Heart right ventricle (tissue), 16 donors: ENCODE measurements at regions not wholly inside any gene's neighbourhood (a gene's known extent, or its start where the extent isn't known, plus 50 kb on each side); places are given as distances from the start of the nearest gene placed in this dataset.

ENCODE experiments used
- ATAC-seq, 8 donors: fragments of 200-7000 bp; cut with Tn5 transposase; one replicate each; pipeline ENCODE4 v1.9.1; 2020; ENCODE audit warnings: mild to moderate bottlenecking in 8 of 8, moderate library complexity in 8 of 8, moderate number of reproducible peaks in 1 of 8
- DNase-seq, 2 donors: peaks; one replicate each; pipeline ENCODE4 v3.0.0-alpha.2; 2020
- H3K27ac ChIP-seq, 10 donors: fragments of 200-600 bp; sonication (generic) in 2 of 10; one replicate each; pipeline versions ENCODE4 v1.5.0 to v1.8.0; 2020 to 2022; ENCODE audit warnings: mild to moderate bottlenecking in 3 of 10
- H3K27me3 ChIP-seq, 7 donors: fragments of 200-600 bp; one replicate each; pipeline ENCODE4 v1.8.0; 2021 to 2022; ENCODE audit warnings: mild to moderate bottlenecking in 2 of 7
- H3K36me3 ChIP-seq, 9 donors: fragments of 200-600 bp; sonication (generic) in 1 of 9; one replicate each; pipeline versions ENCODE4 v1.5.0 to v1.8.0; 2020 to 2022; ENCODE audit warnings: mild to moderate bottlenecking in 2 of 9
- H3K4me1 ChIP-seq, 9 donors: fragments of 200-600 bp; sonication (generic) in 1 of 9; one replicate each; pipeline versions ENCODE4 v1.5.0 to v1.8.0; 2020 to 2022; ENCODE audit warnings: mild to moderate bottlenecking in 4 of 9
- H3K4me3 ChIP-seq, 10 donors: fragments of 200-600 bp; sonication (generic) in 2 of 10; one replicate each; pipeline versions ENCODE4 v1.5.0 to v1.8.0; 2020 to 2022; ENCODE audit warnings: mild to moderate bottlenecking in 7 of 10, moderate library complexity in 2 of 10
- H3K9me3 ChIP-seq, 11 donors: fragments of 200-600 bp in 10 of 11; sonication (generic) in 2 of 11; one replicate each; pipeline versions ENCODE4 v1.5.0 to v1.8.0; 2013 to 2022; ENCODE audit warnings: mild to moderate bottlenecking in 2 of 11, control low read depth in 1 of 11, moderate library complexity in 1 of 11
- WGBS, 2 donors: extraction: QIAGEN DNeasy Blood & Tissue Kit; methylation state at CpG; one replicate each; pipeline ENCODE4 v1.1.7; 2013; ENCODE audit warnings: inconsistent platforms in 1 of 2; 5-methylcytosine and 5-hydroxymethylcytosine counted together
- intact Hi-C, 10 donors: fragments of 100-400 bp; cut with DNase I; formaldehyde crosslinking; loops; one replicate each; pipeline versions ENCODE4 v1.11.1 to v1.14.2; 2022
- TF ChIP-seq, protein P1 (sequence below), 9 donors: fragments of 200-600 bp; sonication (generic) in 2 of 9; IDR thresholded peaks; one replicate each; pipeline versions ENCODE4 v1.5.0 to v1.8.0; 2021 to 2022; ENCODE audit warnings: antibody characterized with exemption in 9 of 9, mild to moderate bottlenecking in 5 of 9, moderate library complexity in 1 of 9
- donor health status: Arrhythmogenic right ventricular cardiomyopathy.
- donor health status: ischemic (EF 13 %, LVEDD 7.1; RV severe dilation, severe dysfunction).
- donor health status: healthy with polysubstance abuse.
- donor health status: DM: no; HTN: yes; CAD: no.
- donor health status: DM: no; HTN: no; CAD: no.
- donor health status: ischemic (EF 25% LVEDD 6.9; RV normal size, moderate dysfunction).
- donor health status: ischemic (EF 25% LVEDD 5.7; RV mildly dilated, moderate dysfunction).
- donor health status: healthy.
- donor health status: DM: yes; HTN: yes; CAD: no.
- donor health status: Ischemic cardiomyopathy.
- donor health status: ischemic (EF 35%, LVEDD 5.7; RV mildly dilated, moderate dysfunction).
- donor health status: nonischemic (EF 11% LVEDD 7.7; RV severe dilation, severe dysfunction).
- donor health status: DM: yes; HTN: yes; CAD: no.
- donor health status: PGD.
- donor health status: ischemic (EF 29% LVEDD 5.4; RV normal size, mild dysfunction).
- donor health status: nonischemic (EF 23%, LVEDD 6.1; RV moderate dilation, normal function).

DNA sequence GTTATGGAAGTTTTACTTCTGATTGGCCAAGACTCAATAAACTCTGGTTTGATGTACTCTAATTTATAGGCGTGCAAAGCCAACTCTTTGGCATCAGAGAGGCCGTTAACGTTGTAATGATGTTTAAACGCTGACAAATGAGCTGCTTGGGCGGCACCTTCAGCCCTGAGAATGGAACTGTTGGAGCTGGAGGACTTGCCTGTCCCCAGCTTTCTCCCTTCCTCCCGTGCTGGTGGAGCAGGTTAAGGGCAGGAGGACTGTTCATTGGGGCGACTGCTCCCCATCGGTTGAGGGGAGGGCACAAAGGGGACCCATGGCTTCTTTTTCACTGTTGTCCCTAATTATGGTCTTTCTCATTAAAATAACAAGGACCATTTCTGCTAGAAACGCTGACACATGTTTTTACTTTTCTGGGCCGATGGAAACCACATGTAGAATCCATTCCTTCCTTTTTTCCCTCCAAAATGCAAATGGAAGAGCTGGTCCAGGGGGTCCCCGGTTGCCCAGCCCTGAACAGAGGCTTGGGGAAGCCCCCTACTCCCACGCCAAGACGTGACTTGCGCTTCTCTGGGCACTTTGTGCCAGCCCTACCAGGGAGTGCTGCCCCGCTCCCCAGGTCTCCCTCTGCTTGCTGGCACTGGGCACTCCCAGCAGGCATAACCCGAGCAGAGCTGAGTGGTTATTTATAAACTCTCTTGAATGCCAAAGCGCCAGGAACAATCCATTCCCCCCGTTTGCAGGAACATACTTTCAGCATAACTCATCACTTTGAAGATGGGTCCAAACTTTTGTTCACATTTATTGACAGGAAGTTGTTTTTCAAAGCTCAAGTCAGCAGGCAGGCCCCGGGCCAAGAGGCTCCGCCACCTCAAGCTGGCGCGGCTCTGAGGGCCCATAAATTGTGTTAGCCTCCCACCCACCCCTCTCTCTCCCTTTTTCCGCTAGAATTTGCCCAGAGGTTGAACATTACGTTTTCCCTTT, 170.1 kb downstream of the ASB1 start:
- TF ChIP-seq, protein P1, sequence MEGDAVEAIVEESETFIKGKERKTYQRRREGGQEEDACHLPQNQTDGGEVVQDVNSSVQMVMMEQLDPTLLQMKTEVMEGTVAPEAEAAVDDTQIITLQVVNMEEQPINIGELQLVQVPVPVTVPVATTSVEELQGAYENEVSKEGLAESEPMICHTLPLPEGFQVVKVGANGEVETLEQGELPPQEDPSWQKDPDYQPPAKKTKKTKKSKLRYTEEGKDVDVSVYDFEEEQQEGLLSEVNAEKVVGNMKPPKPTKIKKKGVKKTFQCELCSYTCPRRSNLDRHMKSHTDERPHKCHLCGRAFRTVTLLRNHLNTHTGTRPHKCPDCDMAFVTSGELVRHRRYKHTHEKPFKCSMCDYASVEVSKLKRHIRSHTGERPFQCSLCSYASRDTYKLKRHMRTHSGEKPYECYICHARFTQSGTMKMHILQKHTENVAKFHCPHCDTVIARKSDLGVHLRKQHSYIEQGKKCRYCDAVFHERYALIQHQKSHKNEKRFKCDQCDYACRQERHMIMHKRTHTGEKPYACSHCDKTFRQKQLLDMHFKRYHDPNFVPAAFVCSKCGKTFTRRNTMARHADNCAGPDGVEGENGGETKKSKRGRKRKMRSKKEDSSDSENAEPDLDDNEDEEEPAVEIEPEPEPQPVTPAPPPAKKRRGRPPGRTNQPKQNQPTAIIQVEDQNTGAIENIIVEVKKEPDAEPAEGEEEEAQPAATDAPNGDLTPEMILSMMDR (IDR thresholded peaks at IDR 0.05): no peak
- peak; percentile 51 to 54 for DNase-seq
- Histone ChIP-seq H3K4me1 (peaks cover 0 to 30% (median 13%) of the 10 kb centered on the region in 9 donors), H3K36me3 (no peaks in the 10 kb centered on the region), H3K27ac (peak overlapping the region in 9 of 10 donors; percentile 48 to 79 (median 69)), H3K27me3 (peaks cover 0 to 3% (median 0%) of the 10 kb centered on the region in 7 donors), H3K4me3 (no peak overlapping the region), H3K9me3 (no peaks in the 10 kb centered on the region)
- peak; percentile 77 to 98 (median 91) for ATAC-seq
- intact Hi-C loops: no loop called here
- 46 to 49% methylated on average over 24 of the region's 24 CpGs for WGBS, 2 donors

DNA sequence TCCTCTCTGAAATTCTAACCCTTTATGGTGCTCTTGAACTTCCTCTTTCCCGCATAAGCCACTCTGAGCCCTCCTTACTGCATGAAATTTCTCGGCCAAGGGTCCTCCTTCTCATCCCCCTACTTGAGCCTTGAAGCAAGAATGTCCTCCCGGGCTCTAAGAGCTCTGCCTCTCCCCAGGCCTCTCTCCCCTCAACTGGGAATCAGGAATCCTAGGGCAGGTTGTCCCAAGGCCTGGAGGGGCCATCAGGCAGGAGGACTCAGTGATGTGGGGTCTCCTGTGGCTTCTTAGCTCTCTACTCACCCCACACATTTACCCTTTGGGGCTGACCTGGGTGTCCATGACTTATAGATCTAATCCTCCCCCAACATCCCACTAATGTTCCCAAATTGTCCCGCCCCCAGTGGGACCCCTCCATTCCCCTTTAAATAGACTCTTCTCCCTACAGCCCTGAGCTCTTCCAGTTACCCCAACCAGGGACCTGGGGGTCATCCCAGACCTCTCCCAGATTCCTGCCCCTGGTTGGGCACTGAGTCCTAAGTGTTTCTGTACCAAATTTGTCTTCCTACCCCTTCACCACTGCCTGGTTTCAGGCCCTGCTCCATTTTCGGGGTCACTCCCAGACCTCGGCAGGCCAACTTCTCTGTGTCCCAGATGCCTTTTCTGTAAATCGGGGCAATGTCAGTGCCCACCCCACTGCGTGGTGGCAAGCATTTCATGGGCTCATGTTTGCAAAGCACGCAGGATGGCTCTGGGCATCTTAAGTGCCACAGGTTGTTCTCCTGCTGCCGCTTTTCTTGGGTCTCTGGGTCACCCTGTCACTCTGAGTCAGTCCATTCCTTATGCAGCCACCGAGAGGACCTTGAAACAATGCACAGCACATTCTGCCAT, 171.2 kb downstream of the ASB1 start:
- TF ChIP-seq, protein P1 (IDR thresholded peaks at IDR 0.05): no peak
- ATAC-seq (no peak), DNase-seq (no peak)
- peaks cover 0 to 37% (median 22%) of the 10 kb centered on the region in 9 donors for H3K4me1 ChIP-seq
- H3K9me3 ChIP-seq: peaks cover 0 to 2% (median 0%) of the 10 kb centered on the region in 11 donors
- no peaks in the 10 kb centered on the region for H3K36me3 ChIP-seq
- peak overlapping the region in 9 of 10 donors; percentile 32 to 79 (median 65) for H3K27ac ChIP-seq
- H3K4me3 ChIP-seq: no peak overlapping the region
- intact Hi-C loops: no loop called here
- H3K27me3 ChIP-seq: peaks cover 0 to 3% (median 0%) of the 10 kb centered on the region in 7 donors
- WGBS, 2 donors: 84 to 90% methylated on average over 11 of the region's 11 CpGs

DNA sequence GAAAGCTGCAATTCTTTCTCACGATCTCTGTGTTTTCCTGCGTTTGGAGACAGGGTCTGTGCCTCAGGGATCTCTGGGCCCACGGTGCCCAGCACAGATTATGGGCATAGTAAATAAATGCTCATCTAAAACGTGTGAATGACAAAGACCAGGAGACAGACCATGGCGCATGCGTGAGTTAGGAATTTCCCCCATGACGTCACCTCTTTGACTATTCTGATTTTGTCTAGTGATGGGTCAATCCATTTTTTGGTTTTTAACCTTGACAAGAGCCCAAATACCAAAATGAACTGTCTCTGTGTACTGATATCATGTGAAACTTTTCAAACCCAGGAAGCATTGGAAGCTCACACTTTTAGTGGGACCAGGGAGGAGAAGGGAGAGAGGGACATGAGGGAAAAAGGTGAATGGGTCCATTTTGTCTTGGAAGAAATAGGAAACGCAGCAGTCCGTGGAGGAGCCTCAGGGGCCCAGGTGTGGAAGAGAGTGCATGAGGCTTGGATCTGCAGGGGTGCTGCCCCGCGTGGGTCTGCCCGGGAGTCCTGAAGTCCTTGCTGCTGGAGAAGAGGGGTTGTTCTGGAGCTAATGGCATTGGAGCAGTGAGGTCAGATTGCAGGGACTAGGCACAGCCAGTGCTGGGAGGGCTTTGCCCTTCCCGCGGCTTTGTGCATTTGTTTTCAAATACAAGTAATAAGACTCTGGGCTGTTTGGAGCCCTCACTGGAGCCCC, 172.2 kb downstream of the ASB1 start:
- Histone ChIP-seq H3K4me1 (peaks cover 0 to 37% (median 22%) of the 10 kb centered on the region in 9 donors), H3K36me3 (no peaks in the 10 kb centered on the region), H3K9me3 (peaks cover 0 to 13% (median 4%) of the 10 kb centered on the region in 11 donors), H3K27ac (peak overlapping the region in 1 of 10 donors; percentile 69), H3K4me3 (no peak overlapping the region), H3K27me3 (peaks cover 0 to 3% (median 0%) of the 10 kb centered on the region in 7 donors)
- intact Hi-C loops: no loop called here
- 85 to 88% methylated on average over 14 of the region's 14 CpGs for WGBS, 2 donors
- ATAC-seq: no peak
- no peak for DNase-seq
- TF ChIP-seq, protein P1 (IDR thresholded peaks at IDR 0.05): no peak
